Testis (tissue), 2 donors: ENCODE measurements at regions not wholly inside any gene's neighbourhood (a gene's known extent, or its start where the extent isn't known, plus 50 kb on each side); places are given as distances from the start of the nearest gene placed in this dataset.

Experiments used
- DNase-seq: peaks from one replicate; pipeline ENCODE4 v3.0.0-alpha.2; 2019
- H3K27ac ChIP-seq, 2 donors: fragments of 200-600 bp; sonication (generic); one replicate each; pipeline ENCODE4 v1.5.1; 2019
- H3K27me3 ChIP-seq: fragments of 200-600 bp; sonication (generic); one replicate; pipeline ENCODE4 v1.5.1; 2019
- H3K36me3 ChIP-seq: fragments of 200-600 bp; sonication (generic); one replicate; pipeline ENCODE4 v1.5.1; 2017; ENCODE audit warnings: low read depth; ENCODE audit errors: missing control alignments
- H3K4me1 ChIP-seq: fragments of 200-600 bp; sonication (generic); one replicate; pipeline ENCODE4 v1.5.1; 2019
- H3K4me3 ChIP-seq, 2 donors: fragments of 200-600 bp; sonication (generic); one replicate each; pipeline ENCODE4 v1.5.1; 2017 to 2019
- H3K9me3 ChIP-seq: fragments of 200-600 bp; sonication (generic); one replicate; pipeline ENCODE4 v1.5.1; 2017
- CTCF ChIP-seq, 3 experiments: fragments of 450-650 bp in 2 of 3; fragments of 200-600 bp in 1 of 3; sonication (generic) in 1 of 3; IDR thresholded peaks; one replicate each; pipeline ENCODE4 v1.5.1; 2016 to 2019; ENCODE audit warnings: antibody characterized with exemption in 3 of 3, mild to moderate bottlenecking in 2 of 3, moderate library complexity in 1 of 3
- POLR2A ChIP-seq: fragments of 450-650 bp; IDR thresholded peaks from one replicate; pipeline ENCODE4 v1.6.1; 2017; ENCODE audit warnings: antibody characterized with exemption, mild to moderate bottlenecking, moderate library complexity
- WGBS, 2 donors: methylation state at CpG; one replicate each; pipeline ENCODE4 v1.1.5; 2018; 5-methylcytosine and 5-hydroxymethylcytosine counted together
- intact Hi-C: fragments of 100-400 bp; cut with DNase I; formaldehyde crosslinking; loops from one replicate; pipeline ENCODE4 v1.15.1; 2023; ENCODE audit warnings: low total_unique reads

DNA sequence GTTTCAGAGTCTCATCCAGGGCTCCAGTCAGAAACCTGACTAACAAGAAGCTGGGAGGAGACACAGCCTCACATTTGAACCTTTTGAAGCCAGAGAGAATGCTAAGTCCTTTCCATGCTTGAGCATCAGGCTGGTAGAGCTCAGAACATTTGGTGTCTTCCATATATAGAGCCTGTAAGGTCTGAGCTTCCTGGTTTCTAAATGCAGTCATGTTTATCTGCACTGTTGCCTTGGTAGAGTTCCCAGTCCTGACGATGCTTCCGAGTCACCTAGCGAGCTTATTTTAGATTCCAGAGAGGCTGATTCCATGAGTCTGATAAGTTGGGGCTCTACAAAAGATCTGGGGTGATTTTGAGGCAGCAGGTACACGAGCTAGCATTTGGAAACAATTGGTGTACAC is 68.4 kb upstream of the SORL1 start:
- no peaks in the 10 kb centered on the region for H3K36me3 ChIP-seq
- no peak for TF ChIP-seq POLR2A
- no peak for TF ChIP-seq CTCF (IDR thresholded peaks at IDR 0.05)
- intact Hi-C loops, result no loop called here
- H3K4me3 ChIP-seq, result no peak overlapping the region
- no peak for DNase-seq
- H3K27ac ChIP-seq, result no peak overlapping the region
- H3K4me1 ChIP-seq, result no peaks in the 10 kb centered on the region
- H3K27me3 ChIP-seq, result no peaks in the 10 kb centered on the region
- H3K9me3 ChIP-seq, result no peaks in the 10 kb centered on the region
- WGBS, 2 donors, result 78 to 81% methylated on average over 4 of the region's 4 CpGs

DNA sequence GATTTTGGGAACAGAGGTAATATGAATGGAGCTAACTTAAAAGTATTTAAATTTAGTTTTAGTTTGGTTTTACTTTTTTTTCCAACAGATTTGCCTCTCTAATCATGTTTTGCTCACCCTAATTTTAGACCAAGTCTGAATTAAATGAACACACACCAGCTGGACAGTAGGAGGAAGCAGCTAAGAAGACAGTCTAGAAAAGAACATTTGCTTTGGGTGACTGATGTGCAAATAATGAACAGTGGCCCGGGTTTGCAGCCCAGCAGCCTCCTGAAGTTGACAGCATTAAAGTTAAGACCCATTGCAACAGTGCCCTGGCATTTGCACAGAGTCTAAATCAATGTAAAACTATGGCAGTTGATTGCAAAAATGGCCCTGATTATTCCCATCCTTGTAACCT is 66.4 kb upstream of the SORL1 start:
- no peak overlapping the region for H3K4me3 ChIP-seq
- intact Hi-C loops, result no loop called here
- no peaks in the 10 kb centered on the region for H3K36me3 ChIP-seq
- TF ChIP-seq POLR2A (no peak), CTCF (IDR thresholded peaks at IDR 0.05) (no peak)
- peaks cover 7% of the 10 kb centered on the region for H3K4me1 ChIP-seq
- 67 to 79% methylated on average over 1 of the region's 1 CpG for WGBS, 2 donors
- no peak for DNase-seq
- no peak overlapping the region for H3K27ac ChIP-seq
- H3K9me3 ChIP-seq, result no peaks in the 10 kb centered on the region
- H3K27me3 ChIP-seq, result no peaks in the 10 kb centered on the region
